ENCODE measurements at regions not wholly inside any gene's neighbourhood (a gene's known extent, or its start where the extent isn't known, plus 50 kb on each side); places are given as distances from the start of the nearest gene placed in this dataset.

DNA sequence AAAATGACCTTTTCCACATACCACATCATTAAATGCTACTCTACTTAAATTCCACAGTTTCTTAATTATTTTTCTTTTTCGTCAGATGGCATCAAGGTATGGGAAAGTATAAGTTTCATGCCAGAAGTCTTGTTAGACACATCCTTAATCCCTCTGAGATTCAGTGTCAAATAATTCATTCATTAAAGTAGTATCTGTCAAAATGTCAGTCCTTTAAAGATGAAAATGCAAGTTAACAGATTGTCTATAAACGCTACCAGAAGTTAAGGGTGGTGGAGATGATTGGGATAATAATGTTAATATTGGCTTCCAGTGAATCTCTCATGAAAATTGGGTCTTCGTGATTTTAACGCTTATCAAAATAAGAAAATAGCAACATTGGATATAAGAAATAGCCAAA lies 504.2 kb upstream of the LINC00305 start (continued):
- TF ChIP-seq, protein P1, sequence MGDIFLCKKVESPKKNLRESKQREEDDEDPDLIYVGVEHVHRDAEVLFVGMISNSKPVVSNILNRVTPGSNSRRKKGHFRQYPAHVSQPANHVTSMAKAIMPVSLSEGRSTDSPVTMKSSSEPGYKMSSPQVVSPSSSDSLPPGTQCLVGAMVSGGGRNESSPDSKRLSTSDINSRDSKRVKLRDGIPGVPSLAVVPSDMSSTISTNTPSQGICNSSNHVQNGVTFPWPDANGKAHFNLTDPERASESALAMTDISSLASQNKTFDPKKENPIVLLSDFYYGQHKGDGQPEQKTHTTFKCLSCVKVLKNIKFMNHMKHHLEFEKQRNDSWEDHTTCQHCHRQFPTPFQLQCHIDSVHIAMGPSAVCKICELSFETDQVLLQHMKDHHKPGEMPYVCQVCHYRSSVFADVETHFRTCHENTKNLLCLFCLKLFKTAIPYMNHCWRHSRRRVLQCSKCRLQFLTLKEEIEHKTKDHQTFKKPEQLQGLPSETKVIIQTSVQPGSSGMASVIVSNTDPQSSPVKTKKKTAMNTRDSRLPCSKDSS (IDR thresholded peaks at IDR 0.05; ENCODE audit: low read depth, partially characterized antibody) = no peak
- no peak for TF ChIP-seq SLC30A9 (CRISPR knock-in tag; IDR thresholded peaks at IDR 0.05)
- no peak for TF ChIP-seq FOXM1 (IDR thresholded peaks at IDR 0.05; ENCODE audit: low read depth)
- no peak for TF ChIP-seq FOXM1 (CRISPR knock-in tag; IDR thresholded peaks at IDR 0.05; ENCODE audit: low read depth)
- no peak for TF ChIP-seq ZNF324 (CRISPR knock-in tag; IDR thresholded peaks at IDR 0.05)
- TF ChIP-seq TEAD2 (tag; IDR thresholded peaks at IDR 0.05) = no peak
- TF ChIP-seq, protein P2, sequence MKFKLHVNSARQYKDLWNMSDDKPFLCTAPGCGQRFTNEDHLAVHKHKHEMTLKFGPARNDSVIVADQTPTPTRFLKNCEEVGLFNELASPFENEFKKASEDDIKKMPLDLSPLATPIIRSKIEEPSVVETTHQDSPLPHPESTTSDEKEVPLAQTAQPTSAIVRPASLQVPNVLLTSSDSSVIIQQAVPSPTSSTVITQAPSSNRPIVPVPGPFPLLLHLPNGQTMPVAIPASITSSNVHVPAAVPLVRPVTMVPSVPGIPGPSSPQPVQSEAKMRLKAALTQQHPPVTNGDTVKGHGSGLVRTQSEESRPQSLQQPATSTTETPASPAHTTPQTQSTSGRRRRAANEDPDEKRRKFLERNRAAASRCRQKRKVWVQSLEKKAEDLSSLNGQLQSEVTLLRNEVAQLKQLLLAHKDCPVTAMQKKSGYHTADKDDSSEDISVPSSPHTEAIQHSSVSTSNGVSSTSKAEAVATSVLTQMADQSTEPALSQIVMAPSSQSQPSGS (CRISPR knock-in tag; IDR thresholded peaks at IDR 0.05) = no peak
- TF ChIP-seq, protein P3, sequence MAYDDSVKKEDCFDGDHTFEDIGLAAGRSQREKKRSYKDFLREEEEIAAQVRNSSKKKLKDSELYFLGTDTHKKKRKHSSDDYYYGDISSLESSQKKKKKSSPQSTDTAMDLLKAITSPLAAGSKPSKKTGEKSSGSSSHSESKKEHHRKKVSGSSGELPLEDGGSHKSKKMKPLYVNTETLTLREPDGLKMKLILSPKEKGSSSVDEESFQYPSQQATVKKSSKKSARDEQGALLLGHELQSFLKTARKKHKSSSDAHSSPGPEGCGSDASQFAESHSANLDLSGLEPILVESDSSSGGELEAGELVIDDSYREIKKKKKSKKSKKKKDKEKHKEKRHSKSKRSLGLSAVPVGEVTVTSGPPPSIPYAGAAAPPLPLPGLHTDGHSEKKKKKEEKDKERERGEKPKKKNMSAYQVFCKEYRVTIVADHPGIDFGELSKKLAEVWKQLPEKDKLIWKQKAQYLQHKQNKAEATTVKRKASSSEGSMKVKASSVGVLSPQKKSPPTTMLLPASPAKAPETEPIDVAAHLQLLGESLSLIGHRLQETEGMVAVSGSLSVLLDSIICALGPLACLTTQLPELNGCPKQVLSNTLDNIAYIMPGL (CRISPR knock-in tag; IDR thresholded peaks at IDR 0.05) = no peak
- TF ChIP-seq RHOXF2B (CRISPR knock-in tag; conservative IDR thresholded peaks at IDR 0.05) = no peak
- TF ChIP-seq, protein P4, sequence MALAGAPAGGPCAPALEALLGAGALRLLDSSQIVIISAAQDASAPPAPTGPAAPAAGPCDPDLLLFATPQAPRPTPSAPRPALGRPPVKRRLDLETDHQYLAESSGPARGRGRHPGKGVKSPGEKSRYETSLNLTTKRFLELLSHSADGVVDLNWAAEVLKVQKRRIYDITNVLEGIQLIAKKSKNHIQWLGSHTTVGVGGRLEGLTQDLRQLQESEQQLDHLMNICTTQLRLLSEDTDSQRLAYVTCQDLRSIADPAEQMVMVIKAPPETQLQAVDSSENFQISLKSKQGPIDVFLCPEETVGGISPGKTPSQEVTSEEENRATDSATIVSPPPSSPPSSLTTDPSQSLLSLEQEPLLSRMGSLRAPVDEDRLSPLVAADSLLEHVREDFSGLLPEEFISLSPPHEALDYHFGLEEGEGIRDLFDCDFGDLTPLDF (CRISPR knock-in tag; IDR thresholded peaks at IDR 0.05) = no peak
- no peak for TF ChIP-seq TCF7 (IDR thresholded peaks at IDR 0.05; ENCODE audit: borderline replicate concordance)
- no peak for TF ChIP-seq RB1 (IDR thresholded peaks at IDR 0.05; ENCODE audit: low read depth)

Measured in K562 (cell line).